IMR-90 (cell line): ENCODE measurements at regions not wholly inside any gene's neighbourhood (a gene's known extent, or its start where the extent isn't known, plus 50 kb on each side); places are given as distances from the start of the nearest gene placed in this dataset.

ENCODE experiments used
- ATAC-seq: fragments of 200-7000 bp; cut with Tn5 transposase; 2 replicates; pipeline ENCODE4 v1.9.1; 2020; ENCODE audit warnings: low read depth, mild to moderate bottlenecking, moderate library complexity
- BruUV-seq: library from RNA; stranded (reverse); fragments of 400-500 nt; replicated peaks from 2 replicates; lab custom pipeline; 2021; lab: Mats Ljungman, UMichigan
- CTCF ChIA-PET: fragments of 300-600 bp; formaldehyde crosslinking; extraction: SDS; loops from one replicate; lab custom pipeline; 2021; ENCODE audit warnings: antibody characterized with exemption; lab: Yijun Ruan, JAX
- POLR2A ChIA-PET: fragments of 300-600 bp; sonication (Branson Sonifier 250); formaldehyde crosslinking; loops from one replicate; lab custom pipeline; 2022; ENCODE audit warnings: antibody characterized with exemption; ENCODE audit not compliant: unreplicated experiment; lab: Charles Lee
- DNase-seq: peaks from one replicate; pipeline ENCODE4 v3.0.0; 2013
- H2AFZ ChIP-seq: replicated peaks from 2 replicates; pipeline ENCODE3; 2013; ENCODE audit warnings: low read length, mild to moderate bottlenecking; ENCODE audit not compliant: poor library complexity
- H2AK5ac ChIP-seq: 2 replicates; pipeline ENCODE4 v1.6.1; 2013; ENCODE audit warnings: low read depth, low read length, inconsistent platforms
- H2AK9ac ChIP-seq: replicated peaks from 2 replicates; pipeline ENCODE3; 2013; ENCODE audit warnings: mild to moderate bottlenecking, low read depth, low read length, moderate library complexity; ENCODE audit not compliant: poor library complexity
- H2BK120ac ChIP-seq: 2 replicates; pipeline ENCODE4 v1.6.1; 2013; ENCODE audit warnings: low read depth, low read length, inconsistent platforms
- H2BK15ac ChIP-seq: 3 replicates; pipeline ENCODE4 v1.6.1; 2013; ENCODE audit warnings: low read depth, low read length, inconsistent platforms
- H2BK20ac ChIP-seq: 2 replicates; pipeline ENCODE4 v1.6.1; 2013; ENCODE audit warnings: low read depth, mild to moderate bottlenecking, inconsistent platforms, low read length, moderate library complexity
- H2BK5ac ChIP-seq: 2 replicates; pipeline ENCODE4 v1.6.1; 2013; ENCODE audit warnings: mild to moderate bottlenecking, low read depth, low read length, inconsistent platforms; ENCODE audit not compliant: poor library complexity, severe bottlenecking
- H3K14ac ChIP-seq: replicated peaks from 2 replicates; pipeline ENCODE4 v1.6.1; 2013; ENCODE audit warnings: low read depth, low read length, inconsistent platforms
- H3K18ac ChIP-seq: 2 replicates; pipeline ENCODE4 v1.6.1; 2013; ENCODE audit warnings: low read depth, low read length, control low read depth
- H3K23ac ChIP-seq: 2 replicates; pipeline ENCODE4 v1.6.1; 2013; ENCODE audit warnings: low read depth, low read length, inconsistent platforms
- H3K27ac ChIP-seq: 2 replicates; pipeline ENCODE4 v1.5.1; 2013; ENCODE audit warnings: mild to moderate bottlenecking, control low read depth, low read length; ENCODE audit not compliant: insufficient read depth
- H3K27me3 ChIP-seq: 2 replicates; pipeline ENCODE4 v1.6.1; 2013; ENCODE audit warnings: low read length; ENCODE audit not compliant: control insufficient read depth, insufficient read depth
- H3K36me3 ChIP-seq: 2 replicates; pipeline ENCODE4 v1.6.1; 2013; ENCODE audit warnings: low read length, mixed read lengths; ENCODE audit not compliant: control insufficient read depth, insufficient read depth
- H3K4ac ChIP-seq: 2 replicates; pipeline ENCODE4 v1.6.1; 2013; ENCODE audit warnings: low read depth, low read length, inconsistent platforms
- H3K4me1 ChIP-seq: 2 replicates; pipeline ENCODE4 v1.6.1; 2013; ENCODE audit warnings: low read length, mixed read lengths; ENCODE audit not compliant: control insufficient read depth, insufficient read depth
- H3K4me2 ChIP-seq: 2 replicates; pipeline ENCODE4 v1.6.1; 2013; ENCODE audit warnings: low read depth, mild to moderate bottlenecking, control low read depth, low read length, moderate library complexity
- H3K4me3 ChIP-seq: 2 replicates; pipeline ENCODE4 v1.5.1; 2013; ENCODE audit warnings: low read depth, mild to moderate bottlenecking, control low read depth, low read length, moderate library complexity; ENCODE audit not compliant: insufficient read depth
- H3K56ac ChIP-seq: 2 replicates; pipeline ENCODE4 v1.6.1; 2013; ENCODE audit warnings: low read length, inconsistent platforms; ENCODE audit not compliant: insufficient read depth; ENCODE audit errors: extremely low read depth
- H3K79me1 ChIP-seq, 2 experiments: 2 replicates each; pipeline ENCODE4 v1.6.1; 2013; ENCODE audit warnings: low read length in 2 of 2, inconsistent platforms in 1 of 2, low read depth in 1 of 2
- H3K9ac ChIP-seq: 2 replicates; pipeline ENCODE4 v1.6.1; 2013; ENCODE audit warnings: low read depth, low read length, control low read depth
- H3K9me1 ChIP-seq: 2 replicates; pipeline ENCODE4 v1.6.1; 2013; ENCODE audit warnings: low read length, inconsistent platforms; ENCODE audit not compliant: insufficient read depth
- H3K9me3 ChIP-seq: 2 replicates; pipeline ENCODE4 v1.6.1; 2013; ENCODE audit warnings: low read length; ENCODE audit not compliant: control insufficient read depth, insufficient read depth
- H4K20me1 ChIP-seq: 2 replicates; pipeline ENCODE4 v1.6.1; 2013; ENCODE audit warnings: low read length, inconsistent platforms; ENCODE audit not compliant: insufficient read depth
- H4K5ac ChIP-seq: 2 replicates; pipeline ENCODE4 v1.6.1; 2013; ENCODE audit warnings: mild to moderate bottlenecking, low read depth, low read length, control low read depth
- H4K8ac ChIP-seq, 2 experiments: 2 replicates each; pipeline ENCODE4 v1.6.1; 2013; ENCODE audit warnings: low read depth in 2 of 2, low read length in 2 of 2, control low read depth in 1 of 2, inconsistent platforms in 1 of 2
- H4K91ac ChIP-seq: 2 replicates; pipeline ENCODE4 v1.6.1; 2013; ENCODE audit warnings: low read depth, low read length, inconsistent platforms; ENCODE audit not compliant: insufficient read depth
- BHLHE40 ChIP-seq: fragments of 150-350 bp; IDR thresholded peaks from 2 replicates; pipeline ENCODE4 v1.6.1; 2016; ENCODE audit warnings: mild to moderate bottlenecking, low read depth, low read length
- CEBPB ChIP-seq: IDR thresholded peaks from 2 replicates; pipeline ENCODE4 v1.6.1; 2012; ENCODE audit warnings: low read depth, low read length, improper control_type of control experiment
- CHD1 ChIP-seq: IDR thresholded peaks from 2 replicates; pipeline ENCODE4 v1.6.1; 2012; ENCODE audit warnings: low read depth, low read length, improper control_type of control experiment
- CTCF ChIP-seq: conservative IDR thresholded peaks from 2 replicates; pipeline ENCODE4 v1.5.1; 2012; ENCODE audit warnings: mild to moderate bottlenecking, low read depth, low read length, improper control_type of control experiment
- FOS ChIP-seq: fragments of 150-350 bp; IDR thresholded peaks from 2 replicates; pipeline ENCODE4 v1.6.1; 2016; ENCODE audit warnings: low read depth, low read length
- MAFK ChIP-seq: IDR thresholded peaks from 2 replicates; pipeline ENCODE4 v1.6.1; 2012; ENCODE audit warnings: low read depth, low read length, improper control_type of control experiment
- MAZ ChIP-seq: IDR thresholded peaks from 2 replicates; pipeline ENCODE4 v1.6.1; 2012; ENCODE audit warnings: low read depth, mild to moderate bottlenecking, low read length, improper control_type of control experiment, moderate library complexity, borderline replicate concordance
- MXI1 ChIP-seq: IDR thresholded peaks from 2 replicates; pipeline ENCODE4 v1.6.1; 2012; ENCODE audit warnings: low read depth, mild to moderate bottlenecking, low read length, moderate library complexity, borderline replicate concordance
- NFE2L2 ChIP-seq: fragments of 150-350 bp; IDR thresholded peaks from 2 replicates; pipeline ENCODE4 v1.6.1; 2016; ENCODE audit warnings: low read depth, mild to moderate bottlenecking, low read length
- POLR2A ChIP-seq: IDR thresholded peaks from 2 replicates; pipeline ENCODE4 v1.6.1; 2012; ENCODE audit warnings: mild to moderate bottlenecking, low read depth, low read length
- RAD21 ChIP-seq: IDR thresholded peaks from 2 replicates; pipeline ENCODE4 v1.6.1; 2012; ENCODE audit warnings: low read length, improper control_type of control experiment
- RCOR1 ChIP-seq: IDR thresholded peaks from 2 replicates; pipeline ENCODE4 v1.6.1; 2012; ENCODE audit warnings: mild to moderate bottlenecking, low read length, improper control_type of control experiment; ENCODE audit not compliant: insufficient replicate concordance
- RFX5 ChIP-seq: IDR thresholded peaks from 2 replicates; pipeline ENCODE4 v1.8.0; 2012; ENCODE audit warnings: low read depth, mild to moderate bottlenecking, low read length, moderate library complexity
- SMC3 ChIP-seq: fragments of 150-350 bp; IDR thresholded peaks from 2 replicates; pipeline ENCODE4 v1.6.1; 2016; ENCODE audit warnings: low read depth, mild to moderate bottlenecking, antibody characterized with exemption, low read length, moderate library complexity
- WGBS, 2 experiments: methylation state at CpG; one replicate each; pipeline versions ENCODE4 v1.1.5 to v1.1.7; 2013; ENCODE audit warnings: missing lambda C conversion rate in 2 of 2; ENCODE audit not compliant: insufficient read length in 1 of 2; ENCODE audit errors: extremely low coverage in 2 of 2; 5-methylcytosine and 5-hydroxymethylcytosine counted together
- dilution Hi-C: fragments of 300-500 bp; cut with HindIII; formaldehyde crosslinking; loops from one replicate; pipeline ENCODE4 v1.14.3; 2018; ENCODE audit warnings: low sequenced_read_pairs; ENCODE audit not compliant: unreplicated experiment
- in situ Hi-C: fragments of 300-500 bp; cut with MboI; formaldehyde crosslinking; loops from 3 replicates; pipeline ENCODE4 v1.14.3; 2019; ENCODE audit warnings: low sequenced_read_pairs, inconsistent platforms, mixed read lengths
- intact Hi-C: fragments of 100-400 bp; cut with micrococcal nuclease; formaldehyde crosslinking; loops from 2 replicates; pipeline ENCODE4 v1.10.0; 2022
- TF ChIP-seq, protein P1 (sequence below): fragments of 150-350 bp; IDR thresholded peaks from 2 replicates; pipeline ENCODE4 v1.6.1; 2016; ENCODE audit warnings: low read depth, mild to moderate bottlenecking, low read length, moderate library complexity, borderline replicate concordance
- TF ChIP-seq, protein P2 (sequence below): fragments of 150-350 bp; IDR thresholded peaks from 2 replicates; pipeline ENCODE4 v1.6.1; 2017; ENCODE audit warnings: mild to moderate bottlenecking, antibody characterized with exemption, low read length, low read depth

GRCh38 chr11:110986016-110986415, 259.5 kb upstream of the POU2AF2 start:
- no peak overlapping the region for H3K4me3 ChIP-seq
- in situ Hi-C loops (no loop called here), intact Hi-C loops (no loop called here), dilution Hi-C loops (no loop called here)
- ChIA-PET CTCF (no interaction called here), POLR2A (no interaction called here)
- H3K4ac ChIP-seq, result no peak overlapping the region
- no peaks in the 10 kb centered on the region for H4K20me1 ChIP-seq
- H2AK9ac ChIP-seq, result no peak overlapping the region
- WGBS, 2 experiments, result no CpG with 5 or more reads among the region's 7 CpGs
- no peaks in the 10 kb centered on the region for H3K79me1 ChIP-seq
- no peak for DNase-seq
- H3K9me3 ChIP-seq, result no peaks in the 10 kb centered on the region
- peaks cover 9% of the 10 kb centered on the region for H3K4me1 ChIP-seq
- H3K14ac ChIP-seq, result no peak overlapping the region
- H3K23ac ChIP-seq, result no peak overlapping the region
- H4K91ac ChIP-seq, result no peak overlapping the region
- no peaks in the 10 kb centered on the region for H3K36me3 ChIP-seq
- ATAC-seq, result no peak
- no peak overlapping the region for H2AFZ ChIP-seq
- no peak overlapping the region for H3K4me2 ChIP-seq
- H3K56ac ChIP-seq, result no peak overlapping the region
- H3K18ac ChIP-seq, result no peak overlapping the region
- TF ChIP-seq POLR2A (no peak), MAFK (no peak), SMC3 (no peak), RAD21 (no peak), RCOR1 (no peak), RFX5 (no peak), CEBPB (no peak), BHLHE40 (no peak), MAZ (no peak), CHD1 (no peak), CTCF (no peak), FOS (no peak), MXI1 (no peak), NFE2L2 (no peak)
- TF ChIP-seq, protein P1, sequence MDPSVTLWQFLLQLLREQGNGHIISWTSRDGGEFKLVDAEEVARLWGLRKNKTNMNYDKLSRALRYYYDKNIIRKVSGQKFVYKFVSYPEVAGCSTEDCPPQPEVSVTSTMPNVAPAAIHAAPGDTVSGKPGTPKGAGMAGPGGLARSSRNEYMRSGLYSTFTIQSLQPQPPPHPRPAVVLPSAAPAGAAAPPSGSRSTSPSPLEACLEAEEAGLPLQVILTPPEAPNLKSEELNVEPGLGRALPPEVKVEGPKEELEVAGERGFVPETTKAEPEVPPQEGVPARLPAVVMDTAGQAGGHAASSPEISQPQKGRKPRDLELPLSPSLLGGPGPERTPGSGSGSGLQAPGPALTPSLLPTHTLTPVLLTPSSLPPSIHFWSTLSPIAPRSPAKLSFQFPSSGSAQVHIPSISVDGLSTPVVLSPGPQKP, result no peak
- TF ChIP-seq, protein P2, sequence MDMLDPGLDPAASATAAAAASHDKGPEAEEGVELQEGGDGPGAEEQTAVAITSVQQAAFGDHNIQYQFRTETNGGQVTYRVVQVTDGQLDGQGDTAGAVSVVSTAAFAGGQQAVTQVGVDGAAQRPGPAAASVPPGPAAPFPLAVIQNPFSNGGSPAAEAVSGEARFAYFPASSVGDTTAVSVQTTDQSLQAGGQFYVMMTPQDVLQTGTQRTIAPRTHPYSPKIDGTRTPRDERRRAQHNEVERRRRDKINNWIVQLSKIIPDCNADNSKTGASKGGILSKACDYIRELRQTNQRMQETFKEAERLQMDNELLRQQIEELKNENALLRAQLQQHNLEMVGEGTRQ, result no peak
- no peak overlapping the region for H4K8ac ChIP-seq
- H2BK15ac ChIP-seq, result 0 out of 3 replicates have a peak overlapping the region, but pooled peaks have one; percentile 27
- H3K27me3 ChIP-seq, result no peaks in the 10 kb centered on the region
- H3K27ac ChIP-seq, result no peak overlapping the region
- no peak overlapping the region for H3K9ac ChIP-seq
- no peak overlapping the region for H4K5ac ChIP-seq
- no peaks in the 10 kb centered on the region; the same call in 1 of the 2 replicates for H3K9me1 ChIP-seq
- BruUV-seq, result no TSS peak
- no peak overlapping the region for H2BK120ac ChIP-seq
- no peak overlapping the region for H2BK5ac ChIP-seq
- H2BK20ac ChIP-seq, result no peak overlapping the region
- H2AK5ac ChIP-seq, result no peak overlapping the region
